OCI-LY3 (cell line): ENCODE measurements at regions not wholly inside any gene's neighbourhood (a gene's known extent, or its start where the extent isn't known, plus 50 kb on each side); places are given as distances from the start of the nearest gene placed in this dataset.

Experiments
- H2AFZ ChIP-seq: fragments of 200-600, 300-600 bp; shearing (Covaris generic); 2 replicates; pipeline ENCODE4 v1.6.0; 2014; ENCODE audit warnings: antibody characterized with exemption, low read depth, low read length
- H3K27ac ChIP-seq: fragments of 200-600, 300-600 bp; sonication (generic); 2 replicates; pipeline ENCODE4 v1.5.1; 2014; ENCODE audit warnings: mild to moderate bottlenecking, low read length, moderate library complexity, mixed read lengths
- H3K27me3 ChIP-seq: fragments of 200-600, 300-600 bp; sonication (generic); 2 replicates; pipeline ENCODE4 v1.6.1; 2014; ENCODE audit warnings: low read depth, low read length, mixed read lengths
- H3K36me3 ChIP-seq: fragments of 200-600, 300-600 bp; sonication (generic); replicated peaks from 2 replicates; pipeline ENCODE3; 2014; ENCODE audit warnings: low read depth, low read length, mixed read lengths
- H3K4me1 ChIP-seq: fragments of 300-600, 200-600 bp; sonication (generic); 2 replicates; pipeline ENCODE4 v1.6.1; 2014; ENCODE audit warnings: low read length, mixed read lengths
- H3K4me2 ChIP-seq: fragments of 200-600, 300-600 bp; sonication (generic); 2 replicates; pipeline ENCODE4 v1.6.1; 2014; ENCODE audit warnings: low read length, mixed read lengths
- H3K4me3 ChIP-seq: fragments of 300-600, 200-600 bp; sonication (generic); 2 replicates; pipeline ENCODE4 v1.5.1; 2014; ENCODE audit warnings: antibody characterized with exemption, mild to moderate bottlenecking, low read length, moderate library complexity
- H3K79me2 ChIP-seq: fragments of 300-600, 200-600 bp; shearing (Covaris generic); 2 replicates; pipeline ENCODE4 v1.6.1; 2014; ENCODE audit warnings: mild to moderate bottlenecking, low read length, mixed read lengths
- H3K9ac ChIP-seq: fragments of 300-600, 200-600 bp; shearing (Covaris generic); 2 replicates; pipeline ENCODE4 v1.6.0; 2014; ENCODE audit warnings: mild to moderate bottlenecking, low read length, moderate library complexity
- H3K9me3 ChIP-seq: fragments of 200-600, 300-600 bp; shearing (Covaris generic); 2 replicates; pipeline ENCODE4 v1.6.1; 2014; ENCODE audit warnings: low read length, mixed read lengths; ENCODE audit not compliant: insufficient read depth
- H4K20me1 ChIP-seq: fragments of 200-600, 300-600 bp; sonication (generic); 2 replicates; pipeline ENCODE4 v1.6.1; 2016; ENCODE audit warnings: low read length, mixed read lengths; ENCODE audit not compliant: insufficient read depth
- CTCF ChIP-seq: fragments of 200-600, 300-600 bp; sonication (generic); IDR thresholded peaks from 2 replicates; pipeline ENCODE4 v1.5.1; 2014; ENCODE audit warnings: antibody characterized with exemption, low read length, low read depth
- EZH2phosphoT487 ChIP-seq: fragments of 200-600 bp; shearing (Covaris generic); IDR thresholded peaks from 2 replicates; pipeline ENCODE4 v1.6.1; 2018; ENCODE audit warnings: antibody characterized with exemption, mixed run types, low read depth

- no peak overlapping the region for H3K4me3 ChIP-seq
- no peak overlapping the region for H3K4me2 ChIP-seq
- H3K9ac ChIP-seq: no peak overlapping the region
- peaks cover 6% of the 10 kb centered on the region; the same call in 1 of the 2 replicates for H3K9me3 ChIP-seq
- H3K4me1 ChIP-seq: peaks cover 17% of the 10 kb centered on the region
- H3K27ac ChIP-seq: no peak overlapping the region
- TF ChIP-seq CTCF: no peak
- TF ChIP-seq EZH2phosphoT487: no peak
- H3K36me3 ChIP-seq: peaks cover 2% of the 10 kb centered on the region
- H2AFZ ChIP-seq: no peak overlapping the region
- no peaks in the 10 kb centered on the region for H3K79me2 ChIP-seq
- peaks cover 2% of the 10 kb centered on the region; the same call in 1 of the 2 replicates for H3K27me3 ChIP-seq
- no peaks in the 10 kb centered on the region for H4K20me1 ChIP-seq
Measured at GRCh38 chr11:45043755-45044475, 93.2 kb upstream of the TP53I11 start.

- TF ChIP-seq EZH2phosphoT487 (no peak), CTCF (no peak)
- no peak overlapping the region for H3K9ac ChIP-seq
- no peak overlapping the region for H3K27ac ChIP-seq
- no peaks in the 10 kb centered on the region for H4K20me1 ChIP-seq
- no peak overlapping the region for H3K4me2 ChIP-seq
- no peaks in the 10 kb centered on the region; the same call in 1 of the 2 replicates for H3K27me3 ChIP-seq
- H3K4me3 ChIP-seq: no peak overlapping the region
- H3K36me3 ChIP-seq: no peaks in the 10 kb centered on the region
- H3K79me2 ChIP-seq: no peaks in the 10 kb centered on the region
- H3K9me3 ChIP-seq: no peaks in the 10 kb centered on the region
- peaks cover 36% of the 10 kb centered on the region for H3K4me1 ChIP-seq
- no peak overlapping the region for H2AFZ ChIP-seq
Measured at GRCh38 chr11:45045683-45046471, 95.2 kb upstream of the TP53I11 start.

GRCh38 chr11:45048313-45048841 lies 97.7 kb upstream of the TP53I11 start:
- Histone ChIP-seq H3K27ac (no peak overlapping the region), H3K79me2 (no peaks in the 10 kb centered on the region), H2AFZ (no peak overlapping the region), H3K9ac (no peak overlapping the region), H3K4me3 (no peak overlapping the region), H3K36me3 (no peaks in the 10 kb centered on the region), H3K27me3 (no peaks in the 10 kb centered on the region; the same call in 1 of the 2 replicates), H3K9me3 (no peaks in the 10 kb centered on the region), H3K4me1 (peaks cover 38% of the 10 kb centered on the region), H4K20me1 (no peaks in the 10 kb centered on the region), H3K4me2 (no peak overlapping the region)
- no peak for TF ChIP-seq CTCF
- no peak for TF ChIP-seq EZH2phosphoT487
